Aorta (tissue), 5 donors: ENCODE measurements at regions not wholly inside any gene's neighbourhood (a gene's known extent, or its start where the extent isn't known, plus 50 kb on each side); places are given as distances from the start of the nearest gene placed in this dataset.
"Not testable (repeated sequence)": the region's sequence is repeated elsewhere in the genome, so short reads cannot be mapped to it uniquely, and the experiment has no call there.

Experiments used
- ATAC-seq: fragments of 200-7000 bp; cut with Tn5 transposase; one replicate; pipeline ENCODE4 v1.9.1; 2022; ENCODE audit warnings: moderate library complexity; ENCODE audit not compliant: low FRiP score
- DNase-seq, 2 donors: peaks; one replicate each; pipeline ENCODE4 v3.0.0-alpha.2; 2020
- H3K27ac ChIP-seq, 2 donors: one replicate each; pipeline ENCODE4 v1.5.1; 2013; ENCODE audit warnings: low read length in 2 of 2, mild to moderate bottlenecking in 2 of 2, moderate library complexity in 2 of 2, control low read depth in 1 of 2, inconsistent platforms in 1 of 2, low read depth in 1 of 2
- H3K27me3 ChIP-seq, 2 donors: one replicate each; pipeline ENCODE4 v1.6.1; 2013; ENCODE audit warnings: control low read depth in 1 of 2, low read length in 1 of 2, mild to moderate bottlenecking in 1 of 2, moderate library complexity in 1 of 2; ENCODE audit not compliant: insufficient read depth in 2 of 2, control insufficient read depth in 1 of 2
- H3K36me3 ChIP-seq, 2 donors: one replicate each; pipeline ENCODE4 v1.6.1; 2013; ENCODE audit warnings: control low read depth in 1 of 2, low read length in 1 of 2, mild to moderate bottlenecking in 1 of 2; ENCODE audit not compliant: insufficient read depth in 2 of 2, control insufficient read depth in 1 of 2
- H3K4me1 ChIP-seq, 2 donors: one replicate each; pipeline ENCODE4 v1.6.1; 2013; ENCODE audit warnings: low read length in 2 of 2, control low read depth in 1 of 2, mild to moderate bottlenecking in 1 of 2, moderate library complexity in 1 of 2; ENCODE audit not compliant: insufficient read depth in 2 of 2, control insufficient read depth in 1 of 2
- H3K4me3 ChIP-seq, 2 donors: one replicate each; pipeline ENCODE4 v1.5.1; 2013; ENCODE audit warnings: low read length in 2 of 2, control low read depth in 1 of 2, mild to moderate bottlenecking in 1 of 2
- H3K9me3 ChIP-seq: one replicate; pipeline ENCODE4 v1.6.1; 2013; ENCODE audit warnings: mild to moderate bottlenecking, low read length; ENCODE audit not compliant: control insufficient read depth
- WGBS, 2 donors: extraction: QIAGEN DNeasy Blood & Tissue Kit; methylation state at CpG; one replicate each; pipeline ENCODE4 v1.1.7; 2013; 5-methylcytosine and 5-hydroxymethylcytosine counted together
- intact Hi-C, 2 donors: fragments of 100-400 bp; cut with DNase I; formaldehyde crosslinking; loops; one replicate each; pipeline versions ENCODE4 v1.14.2 to v1.15.0; 2022
- donor health status: healthy with polysubstance abuse.
- donor health status: Bipolar disorder and iron deficiency.
- donor health status: DM: no; HTN: no; CAD: no.
- donor health status: DM: no; HTN: no; CAD: no.
- donor health status: DM: yes; HTN: yes; CAD: no.

DNA sequence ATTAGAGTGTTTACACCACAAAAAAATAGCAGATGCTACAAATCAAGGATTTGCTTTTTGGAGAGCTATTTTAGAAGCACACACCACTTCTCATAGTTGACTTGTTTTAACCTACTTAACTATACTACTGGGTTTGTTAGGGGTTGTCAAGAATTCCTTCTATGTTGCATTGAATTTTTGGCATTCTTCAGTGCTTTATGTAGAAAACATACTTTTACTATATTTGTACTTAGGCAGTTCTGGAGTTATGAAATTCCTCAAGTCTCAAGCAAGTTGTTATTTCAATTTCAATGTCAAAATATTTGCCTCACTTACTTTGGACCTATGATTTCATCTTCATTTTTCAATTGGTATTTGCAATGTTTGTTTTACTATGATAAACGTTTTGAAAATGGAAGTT lies 449.6 kb downstream of the GLUD2 start:
- Histone ChIP-seq H3K36me3 (no peaks in the 10 kb centered on the region), H3K27ac (no peak overlapping the region), H3K9me3 (no peaks in the 10 kb centered on the region), H3K27me3 (no peaks in the 10 kb centered on the region), H3K4me3 (no peak overlapping the region), H3K4me1 (no peaks in the 10 kb centered on the region)
- 0% methylated on average over 1 of the region's 1 CpG for WGBS, 2 donors
- no peak for DNase-seq
- ATAC-seq: no peak
- intact Hi-C loops: no loop called here

- 59 to 67% methylated on average over 6 of the region's 6 CpGs for WGBS, 2 donors
- no peak for ATAC-seq
These were observed 456.7 kb downstream of the GLUD2 start for GRCh38 chrX:121504153-121504552.

GRCh38 chrX:121546317-121546716 lies 498.9 kb downstream of the GLUD2 start:
- no peak for ATAC-seq
- 81 to 95% methylated on average over 1 of the region's 1 CpG for WGBS, 2 donors

More at GRCh38 chrX:121504153-121504552, 456.7 kb downstream of the GLUD2 start:
- no peak overlapping the region for H3K27ac ChIP-seq
- no peaks in the 10 kb centered on the region for H3K9me3 ChIP-seq
- no peak overlapping the region for H3K4me3 ChIP-seq
- no peaks in the 10 kb centered on the region for H3K4me1 ChIP-seq
- no peak for DNase-seq
- H3K36me3 ChIP-seq: no peaks in the 10 kb centered on the region
- intact Hi-C loops: no loop called here
- H3K27me3 ChIP-seq: no peaks in the 10 kb centered on the region

GRCh38 chrX:121558886-121559285 lies 511.5 kb downstream of the GLUD2 start:
- no peak overlapping the region for H3K4me3 ChIP-seq
- H3K9me3 ChIP-seq: no peaks in the 10 kb centered on the region
- H3K27ac ChIP-seq: no peak overlapping the region
- H3K27me3 ChIP-seq: no peaks in the 10 kb centered on the region
- H3K36me3 ChIP-seq: no peaks in the 10 kb centered on the region
- H3K4me1 ChIP-seq: no peaks in the 10 kb centered on the region
- DNase-seq: no peak
- intact Hi-C loops: no loop called here
- 48 to 84% methylated on average over 2 of the region's 2 CpGs for WGBS, 2 donors
- no peak for ATAC-seq

More at GRCh38 chrX:121546317-121546716, 498.9 kb downstream of the GLUD2 start:
- Histone ChIP-seq H3K9me3 (no peaks in the 10 kb centered on the region), H3K36me3 (no peaks in the 10 kb centered on the region), H3K4me1 (no peaks in the 10 kb centered on the region), H3K4me3 (no peak overlapping the region), H3K27ac (no peak overlapping the region), H3K27me3 (no peaks in the 10 kb centered on the region)
- no peak for DNase-seq
- intact Hi-C loops: no loop called here

GRCh38 chrX:121562616-121563015 lies 515.2 kb downstream of the GLUD2 start:
- ATAC-seq: no peak
- DNase-seq: no peak

GRCh38 chrX:121569609-121570008 lies 522.2 kb downstream of the GLUD2 start:
- 69 to 91% methylated on average over 4 of the region's 4 CpGs for WGBS, 2 donors
- Histone ChIP-seq H3K9me3 (no peaks in the 10 kb centered on the region), H3K36me3 (no peaks in the 10 kb centered on the region), H3K4me1 (no peaks in the 10 kb centered on the region), H3K27me3 (no peaks in the 10 kb centered on the region), H3K27ac (no peak overlapping the region), H3K4me3 (no peak overlapping the region)
- intact Hi-C loops: no loop called here
- no peak for DNase-seq
- no peak for ATAC-seq

More at GRCh38 chrX:121562616-121563015, 515.2 kb downstream of the GLUD2 start:
- Histone ChIP-seq H3K27ac (no peak overlapping the region), H3K27me3 (no peaks in the 10 kb centered on the region), H3K36me3 (no peaks in the 10 kb centered on the region), H3K4me1 (no peaks in the 10 kb centered on the region), H3K4me3 (no peak overlapping the region), H3K9me3 (no peaks in the 10 kb centered on the region)
- intact Hi-C loops: no loop called here

DNA sequence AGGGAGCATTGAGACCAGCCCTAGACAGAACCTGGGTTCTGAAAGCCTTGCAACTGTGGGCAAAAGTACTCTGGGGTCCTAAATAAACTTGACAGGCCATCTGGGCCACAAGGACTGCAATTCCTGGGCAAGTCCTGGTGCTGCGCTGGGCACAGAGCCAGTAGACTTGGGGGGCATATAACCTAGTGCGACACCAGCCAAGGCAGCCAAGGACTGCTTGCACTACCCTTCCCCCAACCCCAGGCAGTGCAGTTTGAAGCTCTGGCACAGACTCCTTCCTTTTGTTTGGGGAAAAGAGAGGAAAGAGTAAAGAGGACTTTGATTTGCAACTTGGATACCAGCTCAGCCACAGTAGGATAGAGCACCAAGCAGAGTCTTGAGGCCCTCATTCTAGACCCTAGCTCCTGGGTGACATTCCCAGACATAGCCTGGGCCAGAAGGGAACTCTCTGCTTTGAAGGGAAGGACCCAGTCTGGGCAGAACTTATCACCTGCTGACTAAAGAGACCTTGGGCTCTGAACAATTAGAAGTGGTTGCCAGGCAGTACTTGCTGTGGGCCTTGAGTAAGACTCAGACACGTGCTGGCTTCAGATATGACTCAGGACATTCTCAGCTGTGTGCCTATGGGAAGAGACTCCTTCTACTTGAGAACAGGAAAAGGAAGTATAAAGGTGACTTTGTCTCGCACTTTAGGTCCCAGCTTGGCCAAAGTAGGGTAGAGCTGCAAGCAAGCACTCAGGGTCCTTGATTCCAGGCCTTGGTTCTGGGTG lies 522.8 kb downstream of the GLUD2 start:
- H3K27ac ChIP-seq: no peak overlapping the region
- no peak overlapping the region for H3K4me3 ChIP-seq
- WGBS, 2 donors: 69 to 81% methylated on average over 4 of the region's 4 CpGs
- no peaks in the 10 kb centered on the region for H3K27me3 ChIP-seq
- H3K4me1 ChIP-seq: no peaks in the 10 kb centered on the region
- ATAC-seq (no peak), DNase-seq (no peak)
- no peaks in the 10 kb centered on the region for H3K36me3 ChIP-seq
- intact Hi-C loops: no loop called here
- H3K9me3 ChIP-seq: no peaks in the 10 kb centered on the region

- Histone ChIP-seq H3K9me3 (no peaks in the 10 kb centered on the region), H3K36me3 (no peaks in the 10 kb centered on the region), H3K27ac (no peak overlapping the region), H3K27me3 (no peaks in the 10 kb centered on the region), H3K4me1 (no peaks in the 10 kb centered on the region), H3K4me3 (no peak overlapping the region)
- DNase-seq (no peak), ATAC-seq (no peak)
- intact Hi-C loops: no loop called here
- WGBS, 2 donors: 76 to 83% methylated on average over 7 of the region's 7 CpGs
These were observed 523.9 kb downstream of the GLUD2 start for GRCh38 chrX:121571333-121571732.

DNA sequence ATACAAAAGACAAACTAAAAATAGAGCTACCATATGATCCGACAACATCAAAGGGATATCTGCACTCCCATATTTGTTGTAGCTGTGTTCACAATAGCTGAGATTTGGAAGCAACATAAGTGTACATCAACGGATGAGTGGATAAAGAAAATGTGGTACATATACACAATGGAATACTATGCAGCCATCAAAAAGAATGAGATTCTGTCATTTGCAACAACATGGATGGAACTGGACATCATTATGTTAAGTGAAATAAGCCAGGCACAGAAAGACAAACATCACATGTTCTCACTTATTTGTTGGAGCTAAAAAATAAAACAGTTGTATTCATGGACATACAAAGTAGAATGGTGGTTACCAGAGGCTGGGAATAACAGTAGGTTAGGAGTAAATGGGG lies 527.0 kb downstream of the GLUD2 start:
- H3K27ac ChIP-seq, DNase-seq, intact Hi-C loops, H3K27me3 ChIP-seq, ATAC-seq, H3K4me3 ChIP-seq, H3K4me1 ChIP-seq, H3K36me3 ChIP-seq, H3K9me3 ChIP-seq: not testable (repeated sequence)
- 85 to 97% methylated on average over 2 of the region's 2 CpGs for WGBS, 2 donors
